Muscle layer of colon (tissue), 2 donors: ENCODE measurements at regions not wholly inside any gene's neighbourhood (a gene's known extent, or its start where the extent isn't known, plus 50 kb on each side); places are given as distances from the start of the nearest gene placed in this dataset.
"Not testable (repeated sequence)": the region's sequence is repeated elsewhere in the genome, so short reads cannot be mapped to it uniquely, and the experiment has no call there.

ENCODE experiments used
- H3K27ac ChIP-seq: one replicate; pipeline ENCODE4 v1.7.0; 2013; ENCODE audit warnings: low read depth, mild to moderate bottlenecking, low read length, moderate library complexity
- H3K27me3 ChIP-seq, 2 donors: one replicate each; pipeline ENCODE4 v1.7.0; 2013; ENCODE audit warnings: low read length in 2 of 2, mild to moderate bottlenecking in 2 of 2; ENCODE audit not compliant: insufficient read depth in 2 of 2, control insufficient read depth in 1 of 2
- H3K36me3 ChIP-seq: one replicate; pipeline ENCODE4 v1.7.0; 2013; ENCODE audit warnings: mild to moderate bottlenecking, low read length; ENCODE audit not compliant: insufficient read depth
- H3K4me1 ChIP-seq: one replicate; pipeline ENCODE4 v1.7.0; 2013; ENCODE audit warnings: mild to moderate bottlenecking, low read length; ENCODE audit not compliant: insufficient read depth
- H3K4me3 ChIP-seq, 2 donors: one replicate each; pipeline ENCODE4 v1.7.0; 2013; ENCODE audit warnings: low read length in 2 of 2, low read depth in 1 of 2, mild to moderate bottlenecking in 1 of 2, moderate library complexity in 1 of 2
- H3K9ac ChIP-seq: one replicate; pipeline ENCODE4 v1.7.0; 2013; ENCODE audit warnings: low read length
- H3K9me3 ChIP-seq: one replicate; pipeline ENCODE4 v1.7.0; 2013; ENCODE audit warnings: mild to moderate bottlenecking, low read length
- donor health status: abdominal sarcoma.
- donor health status: Adenocarcinoma of cecum.

DNA sequence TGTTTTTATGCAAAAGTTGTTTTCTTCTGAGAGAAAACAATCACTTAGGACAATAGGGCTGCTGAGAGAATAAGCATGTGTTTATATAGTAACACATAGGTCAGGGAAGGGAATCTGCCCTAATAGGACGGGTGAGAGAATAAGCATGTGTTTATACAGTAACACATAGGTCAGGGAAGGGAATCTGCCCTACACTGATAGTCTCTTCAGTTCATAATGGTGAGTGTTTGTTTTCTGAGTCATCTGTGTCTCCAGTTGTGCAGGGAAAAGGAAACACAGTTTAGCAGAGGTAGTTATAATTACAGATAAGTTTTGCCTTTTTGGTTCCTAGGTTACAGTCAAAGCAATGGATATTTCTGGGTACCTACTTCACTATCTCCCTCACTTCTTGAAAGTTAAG, 252.3 kb upstream of the CA10 start:
- Histone ChIP-seq H3K27me3 (no peaks in the 10 kb centered on the region), H3K9ac (no peak overlapping the region), H3K4me1 (no peaks in the 10 kb centered on the region), H3K36me3 (no peaks in the 10 kb centered on the region), H3K4me3 (no peak overlapping the region), H3K9me3 (peaks cover 3% of the 10 kb centered on the region), H3K27ac (no peak overlapping the region)

DNA sequence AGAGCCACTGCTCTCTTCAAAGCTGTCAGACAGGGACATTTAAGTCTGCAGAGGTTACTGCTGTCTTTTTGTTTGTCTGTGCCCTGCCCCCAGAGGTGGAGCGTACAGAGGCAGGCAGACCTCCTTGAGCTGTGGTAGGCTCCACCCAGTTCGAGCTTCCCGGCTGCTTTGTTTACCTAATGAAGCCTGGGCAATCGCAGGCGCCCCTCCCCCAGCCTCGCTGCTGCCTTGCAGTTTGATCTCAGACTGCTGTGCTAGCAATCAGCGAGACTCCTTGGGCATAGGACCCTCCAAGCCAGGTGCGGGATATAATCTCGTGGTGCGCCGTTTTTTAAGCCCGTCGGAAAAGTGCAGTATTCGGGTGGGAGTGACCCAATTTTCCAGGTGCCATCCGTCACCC, 250.7 kb upstream of the CA10 start:
- H3K27ac ChIP-seq, H3K4me3 ChIP-seq, H3K27me3 ChIP-seq, H3K9ac ChIP-seq, H3K36me3 ChIP-seq, H3K4me1 ChIP-seq, H3K9me3 ChIP-seq: not testable (repeated sequence)

DNA sequence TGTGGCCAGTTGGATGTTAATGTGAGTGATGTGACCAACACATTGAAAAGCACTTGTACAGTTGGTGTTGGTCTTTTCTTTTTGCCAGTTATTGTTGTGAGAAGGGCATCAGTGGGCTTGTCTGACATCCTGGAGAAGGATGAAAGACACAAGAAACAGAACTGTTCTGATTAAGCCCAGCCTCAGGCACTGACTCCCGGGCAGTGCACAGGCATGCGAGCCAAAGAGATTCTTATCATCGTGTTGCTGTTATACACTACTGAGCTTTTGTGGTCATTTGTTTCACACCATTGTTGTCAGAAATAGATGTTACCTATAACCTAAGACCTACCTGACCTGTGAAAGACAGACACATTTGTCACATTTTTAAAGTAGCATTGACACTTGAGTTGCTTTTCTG, 236.8 kb upstream of the CA10 start:
- no peak overlapping the region for H3K9ac ChIP-seq
- H3K27ac ChIP-seq, result no peak overlapping the region
- H3K4me1 ChIP-seq, result no peaks in the 10 kb centered on the region
- H3K4me3 ChIP-seq, result no peak overlapping the region
- H3K27me3 ChIP-seq, result no peaks in the 10 kb centered on the region
- no peaks in the 10 kb centered on the region for H3K36me3 ChIP-seq
- H3K9me3 ChIP-seq, result no peaks in the 10 kb centered on the region

DNA sequence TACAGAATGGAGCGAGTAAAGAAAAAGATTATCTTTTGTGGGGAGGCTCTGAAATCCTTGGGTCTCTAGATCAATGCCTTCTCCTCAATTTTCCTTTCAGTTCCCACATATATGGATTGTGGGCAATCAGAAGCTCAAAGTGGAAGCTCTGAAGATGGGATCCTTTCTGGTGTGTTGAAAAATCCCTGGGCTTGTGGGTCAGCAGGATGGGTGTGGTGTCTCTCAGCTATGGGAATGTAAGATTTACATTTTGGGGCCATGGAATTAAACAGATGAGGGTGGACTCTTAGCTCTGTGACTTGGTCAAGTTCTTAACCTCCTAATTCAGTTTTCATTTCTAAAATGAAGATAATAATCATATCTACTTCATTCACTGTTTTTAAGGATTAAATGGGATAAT, 231.9 kb upstream of the CA10 start:
- Histone ChIP-seq H3K27me3 (no peaks in the 10 kb centered on the region), H3K4me3 (peak overlapping the region in 1 of 2 donors; percentile 37), H3K4me1 (no peaks in the 10 kb centered on the region), H3K27ac (no peak overlapping the region), H3K9ac (no peak overlapping the region), H3K9me3 (no peaks in the 10 kb centered on the region), H3K36me3 (no peaks in the 10 kb centered on the region)

DNA sequence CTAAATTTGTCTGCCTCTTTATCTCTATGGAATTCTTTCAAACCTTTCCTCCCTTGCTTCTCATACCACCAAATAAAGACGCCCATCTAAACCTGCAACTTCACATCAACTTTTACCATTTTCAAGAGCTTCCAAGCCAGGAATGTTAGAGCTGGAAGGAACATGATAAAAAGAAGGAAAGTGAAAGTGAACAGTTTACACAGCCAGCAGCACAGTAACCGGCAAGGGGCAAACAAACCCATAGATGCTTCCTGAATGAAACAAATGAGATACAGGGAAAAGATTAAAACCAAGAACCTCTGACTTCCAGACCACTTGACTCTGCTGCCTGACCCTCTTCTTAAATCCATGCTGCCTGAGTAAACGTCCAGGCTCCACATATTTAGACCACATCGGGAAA, 231.1 kb upstream of the CA10 start:
- H3K9me3 ChIP-seq, result no peaks in the 10 kb centered on the region
- H3K9ac ChIP-seq, result no peak overlapping the region
- peak overlapping the region; percentile 21 to 37 for H3K4me3 ChIP-seq
- H3K27ac ChIP-seq, result no peak overlapping the region
- H3K27me3 ChIP-seq, result no peaks in the 10 kb centered on the region
- H3K4me1 ChIP-seq, result no peaks in the 10 kb centered on the region
- no peaks in the 10 kb centered on the region for H3K36me3 ChIP-seq

DNA sequence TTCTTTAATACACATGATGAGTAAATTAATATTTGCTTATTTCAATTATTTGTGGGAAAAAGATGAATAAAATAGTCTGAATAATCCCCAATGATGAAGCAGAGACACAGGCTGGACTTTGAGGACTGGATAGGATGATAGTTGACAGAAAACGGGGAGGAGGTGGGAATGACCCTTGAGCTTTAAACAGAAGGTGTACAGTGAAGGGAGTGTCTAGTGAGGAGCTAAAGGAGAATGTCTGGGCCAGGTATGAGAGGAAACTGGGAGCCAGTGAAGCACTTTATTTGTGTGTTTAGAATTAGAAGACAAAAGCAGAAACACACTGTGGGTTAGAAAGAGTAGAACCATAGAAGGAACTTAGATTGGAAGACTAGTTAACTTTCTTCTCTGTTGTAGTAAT, 230.4 kb upstream of the CA10 start:
- H3K9ac ChIP-seq, result no peak overlapping the region
- no peak overlapping the region for H3K4me3 ChIP-seq
- no peaks in the 10 kb centered on the region for H3K4me1 ChIP-seq
- no peaks in the 10 kb centered on the region for H3K27me3 ChIP-seq
- no peak overlapping the region for H3K27ac ChIP-seq
- no peaks in the 10 kb centered on the region for H3K9me3 ChIP-seq
- H3K36me3 ChIP-seq, result no peaks in the 10 kb centered on the region

DNA sequence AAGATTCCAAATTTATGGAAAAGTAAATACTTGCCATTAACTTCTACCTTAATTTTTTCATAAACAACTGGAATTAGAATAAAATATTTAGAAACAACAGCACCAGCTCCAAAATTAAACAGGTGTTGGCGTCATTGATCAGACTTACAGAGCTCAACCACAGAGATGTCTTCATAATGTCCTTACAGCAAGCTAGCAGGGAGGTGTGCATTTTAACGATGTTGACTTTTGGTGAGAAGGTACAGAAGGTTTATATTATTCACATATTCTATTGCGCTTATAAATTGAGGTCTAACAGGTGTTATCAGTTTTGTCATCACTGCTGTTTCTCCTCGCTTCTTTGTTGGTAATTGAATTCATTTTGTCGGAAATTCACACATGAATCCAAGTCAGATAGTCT, 226.2 kb upstream of the CA10 start:
- no peak overlapping the region for H3K27ac ChIP-seq
- no peak overlapping the region for H3K9ac ChIP-seq
- H3K4me3 ChIP-seq, result no peak overlapping the region
- no peaks in the 10 kb centered on the region for H3K4me1 ChIP-seq
- H3K27me3 ChIP-seq, result no peaks in the 10 kb centered on the region
- H3K36me3 ChIP-seq, result no peaks in the 10 kb centered on the region
- no peaks in the 10 kb centered on the region for H3K9me3 ChIP-seq

DNA sequence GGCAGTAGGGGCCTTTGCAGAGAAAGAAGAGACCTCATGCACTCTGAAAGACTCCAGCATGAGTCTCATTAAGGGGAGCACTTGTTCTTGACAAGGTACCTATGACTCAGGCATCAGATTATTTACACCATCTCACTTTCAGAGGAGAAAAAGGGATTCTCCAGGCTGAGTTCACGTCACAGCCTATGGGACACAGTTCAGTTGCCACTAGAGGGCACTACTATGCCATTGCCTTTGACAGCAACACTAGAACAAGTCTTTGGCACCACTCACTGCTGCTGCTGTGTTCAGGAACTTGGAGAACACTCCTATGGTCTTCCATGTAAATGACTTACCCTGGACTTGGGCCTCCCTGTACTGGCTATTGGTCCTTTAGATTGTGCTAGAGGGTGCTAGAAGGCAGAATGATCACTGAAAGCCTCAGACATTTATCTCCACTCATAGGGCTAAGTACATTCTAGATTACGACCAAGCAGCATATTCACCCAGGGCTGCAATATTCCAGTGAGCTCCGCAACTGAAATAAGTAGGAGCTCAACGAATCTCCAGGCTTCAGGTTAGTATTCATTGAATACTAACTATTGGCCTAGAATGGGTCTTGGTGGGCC, 225.1 kb upstream of the CA10 start:
- Histone ChIP-seq H3K27ac (no peak overlapping the region), H3K9me3 (no peaks in the 10 kb centered on the region), H3K9ac (no peak overlapping the region), H3K4me1 (no peaks in the 10 kb centered on the region), H3K36me3 (no peaks in the 10 kb centered on the region), H3K4me3 (no peak overlapping the region), H3K27me3 (no peaks in the 10 kb centered on the region)

DNA sequence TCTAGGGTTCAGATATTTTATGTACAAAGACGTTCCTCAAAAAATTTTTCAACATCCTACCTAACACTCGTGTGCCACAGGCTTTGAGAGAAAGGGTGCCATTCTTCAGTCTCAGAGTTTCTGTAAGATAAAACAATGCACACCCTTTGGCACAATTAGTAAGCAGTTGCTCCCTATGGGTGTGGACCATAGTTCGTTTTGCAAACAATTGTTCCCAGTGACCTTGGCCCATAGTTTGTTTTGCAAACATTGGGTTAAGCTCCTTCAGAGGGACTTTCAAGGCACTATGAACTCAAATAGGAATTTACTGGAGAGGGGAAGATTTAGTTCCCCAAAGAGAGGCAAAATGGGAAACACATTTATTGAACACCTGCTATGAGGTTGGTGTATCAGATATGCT, 220.3 kb upstream of the CA10 start:
- Histone ChIP-seq H3K4me3 (no peak overlapping the region), H3K9me3 (no peaks in the 10 kb centered on the region), H3K36me3 (no peaks in the 10 kb centered on the region), H3K9ac (no peak overlapping the region), H3K4me1 (no peaks in the 10 kb centered on the region), H3K27ac (no peak overlapping the region), H3K27me3 (no peaks in the 10 kb centered on the region)

DNA sequence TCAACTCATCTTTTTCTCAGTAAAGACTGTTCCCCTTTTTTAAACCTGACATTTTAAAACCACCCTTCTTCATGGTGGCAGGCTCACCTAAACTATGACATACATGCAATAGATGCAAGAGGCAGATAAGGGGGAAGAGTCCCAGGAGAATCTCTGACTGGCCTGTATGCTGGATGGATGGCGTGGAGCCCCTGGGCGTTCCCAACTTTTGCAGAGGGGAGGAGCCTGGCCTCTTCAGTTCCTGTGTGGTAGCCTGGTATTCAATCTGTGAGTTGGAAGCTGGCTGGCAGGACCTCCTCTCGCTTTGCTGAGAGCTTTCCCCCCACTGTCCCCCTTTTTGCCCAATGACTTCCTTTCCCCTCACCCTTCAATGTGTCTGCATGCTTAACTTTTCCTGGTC, 217.6 kb upstream of the CA10 start:
- H3K9ac ChIP-seq, result no peak overlapping the region
- H3K4me3 ChIP-seq, result no peak overlapping the region
- H3K27ac ChIP-seq, result no peak overlapping the region
- H3K4me1 ChIP-seq, result no peaks in the 10 kb centered on the region
- no peaks in the 10 kb centered on the region for H3K27me3 ChIP-seq
- H3K36me3 ChIP-seq, result no peaks in the 10 kb centered on the region
- H3K9me3 ChIP-seq, result no peaks in the 10 kb centered on the region

DNA sequence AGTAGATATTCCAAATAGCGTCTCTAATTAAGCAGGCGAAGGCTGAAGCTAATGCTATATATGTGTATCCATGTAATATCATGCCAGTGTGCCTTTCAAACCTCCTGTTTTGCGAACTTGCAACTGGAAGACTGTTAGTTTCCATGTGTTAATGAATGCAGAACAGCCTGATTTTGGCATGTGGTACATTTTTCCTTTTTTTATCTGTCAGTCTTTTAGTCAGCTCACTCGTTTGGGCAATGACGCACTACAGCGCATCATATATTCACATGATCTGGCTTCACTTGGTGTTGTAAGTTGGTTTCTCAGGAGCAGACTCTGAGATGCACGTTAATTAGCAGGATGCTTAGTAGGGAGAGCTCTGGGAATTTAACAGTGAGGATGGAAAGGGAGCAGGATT, 210.4 kb upstream of the CA10 start:
- H3K9ac ChIP-seq, result no peak overlapping the region
- H3K4me3 ChIP-seq, result no peak overlapping the region
- no peaks in the 10 kb centered on the region for H3K9me3 ChIP-seq
- H3K27ac ChIP-seq, result no peak overlapping the region
- H3K4me1 ChIP-seq, result no peaks in the 10 kb centered on the region
- H3K36me3 ChIP-seq, result no peaks in the 10 kb centered on the region
- no peaks in the 10 kb centered on the region for H3K27me3 ChIP-seq

DNA sequence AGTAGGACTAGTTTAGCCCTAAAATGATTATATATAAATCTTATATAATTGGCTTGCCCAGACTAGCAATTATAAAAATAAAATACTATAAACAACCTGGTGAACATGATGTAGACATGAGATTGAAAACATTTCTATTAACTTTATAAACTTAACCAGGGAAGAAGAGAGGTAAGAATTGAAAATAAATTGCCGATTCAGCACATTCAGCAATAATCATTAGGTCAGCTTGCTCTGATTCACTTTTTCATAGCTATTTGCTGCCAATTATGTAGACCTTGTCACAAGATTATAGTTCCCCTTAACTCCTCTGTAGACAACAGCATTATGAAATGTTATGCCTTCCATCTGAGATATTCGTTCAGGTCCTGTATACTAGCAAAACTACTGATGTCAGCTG, 199.3 kb upstream of the CA10 start:
- no peaks in the 10 kb centered on the region for H3K36me3 ChIP-seq
- no peak overlapping the region for H3K9ac ChIP-seq
- no peaks in the 10 kb centered on the region for H3K9me3 ChIP-seq
- H3K27ac ChIP-seq, result no peak overlapping the region
- no peaks in the 10 kb centered on the region for H3K27me3 ChIP-seq
- no peak overlapping the region for H3K4me3 ChIP-seq
- no peaks in the 10 kb centered on the region for H3K4me1 ChIP-seq
